NB4 (cell line): ENCODE measurements at regions not wholly inside any gene's neighbourhood (a gene's known extent, or its start where the extent isn't known, plus 50 kb on each side); places are given as distances from the start of the nearest gene placed in this dataset.

Source experiments
- DNase-seq: peaks from one replicate; pipeline ENCODE4 v3.0.0; 2010; ENCODE audit warnings: low read depth
- H3K4me3 ChIP-seq: one replicate; pipeline ENCODE4 v1.5.1; 2011; ENCODE audit warnings: mild to moderate bottlenecking, low read depth, low read length, moderate library complexity
- CTCF ChIP-seq: IDR thresholded peaks from one replicate; pipeline ENCODE4 v1.5.1; 2012; ENCODE audit warnings: low read depth, low read length
- MAX ChIP-seq: IDR thresholded peaks from 2 replicates; pipeline ENCODE4 v1.6.1; 2011; ENCODE audit warnings: low read depth, low read length
- MYC ChIP-seq: IDR thresholded peaks from 2 replicates; pipeline ENCODE4 v1.6.1; 2011; ENCODE audit warnings: low read depth, low read length
- POLR2A ChIP-seq: IDR thresholded peaks from 2 replicates; pipeline ENCODE4 v1.6.1; 2011; ENCODE audit warnings: mild to moderate bottlenecking; ENCODE audit not compliant: insufficient read length; ENCODE audit errors: extremely low read depth

DNA sequence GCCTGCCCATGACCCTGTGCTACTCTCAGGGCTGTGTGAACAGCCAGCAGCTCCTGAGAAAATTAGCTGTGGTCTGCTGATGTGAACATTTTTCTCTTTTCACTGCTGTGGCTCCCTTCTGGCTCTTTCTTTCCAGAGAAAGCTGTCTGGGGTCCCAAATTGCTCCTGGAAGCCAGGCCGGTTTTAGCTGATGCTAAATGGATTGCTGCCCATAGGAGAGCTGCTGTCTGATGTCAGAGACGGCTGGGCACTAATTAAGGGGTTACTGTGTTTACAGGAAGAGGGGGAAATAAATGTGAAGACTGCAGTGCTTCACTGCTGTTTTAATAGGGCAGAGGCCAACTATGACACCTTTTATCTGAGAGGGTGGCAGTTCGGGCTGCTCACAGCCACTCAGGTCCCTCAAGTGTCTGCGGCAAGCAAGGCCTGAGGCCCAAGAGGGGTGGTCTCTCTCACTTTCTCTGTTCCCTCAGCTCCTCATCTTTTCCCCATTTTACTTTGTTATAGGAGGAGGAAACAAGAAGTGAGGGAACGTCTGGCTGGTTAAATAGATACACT lies 106.0 kb upstream of the GNG12 start:
- H3K4me3 ChIP-seq = no peak overlapping the region
- no peak for TF ChIP-seq CTCF
- DNase-seq = no peak

DNA sequence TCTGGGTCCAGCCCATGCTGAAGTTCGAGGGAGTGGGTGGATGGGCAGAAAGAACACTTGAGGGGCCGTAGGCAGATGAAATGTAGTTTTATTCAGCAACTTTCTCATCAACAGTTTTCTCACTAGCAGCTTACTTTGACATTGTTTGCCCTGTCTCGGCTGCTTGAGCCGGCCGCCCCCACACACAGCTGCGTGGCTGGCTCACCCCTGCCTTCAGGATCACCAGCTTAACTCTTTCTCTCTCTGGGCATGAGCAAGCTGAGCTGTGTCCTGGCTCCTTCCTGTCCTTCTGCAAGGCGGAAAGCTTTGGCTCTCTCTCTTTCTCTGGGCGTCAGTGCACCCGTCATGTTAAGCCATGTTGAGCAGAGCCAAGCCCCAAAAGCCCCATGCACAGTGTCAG lies 104.4 kb upstream of the GNG12 start:
- H3K4me3 ChIP-seq = no peak overlapping the region
- TF ChIP-seq POLR2A = no peak
- TF ChIP-seq MYC = no peak
- DNase-seq = no peak

GRCh38 chr1:67937010-67937409 lies 103.7 kb upstream of the GNG12 start:
- no peak for DNase-seq
- H3K4me3 ChIP-seq = no peak overlapping the region
- TF ChIP-seq MAX = no peak
- no peak for TF ChIP-seq MYC
- TF ChIP-seq CTCF = no peak
- no peak for TF ChIP-seq POLR2A

- no peak for DNase-seq
- no peak overlapping the region for H3K4me3 ChIP-seq
- no peak for TF ChIP-seq CTCF
- TF ChIP-seq MYC = no peak
- no peak for TF ChIP-seq MAX
- TF ChIP-seq POLR2A = no peak
Measured at GRCh38 chr1:67935560-67935959, 102.3 kb upstream of the GNG12 start.

DNA sequence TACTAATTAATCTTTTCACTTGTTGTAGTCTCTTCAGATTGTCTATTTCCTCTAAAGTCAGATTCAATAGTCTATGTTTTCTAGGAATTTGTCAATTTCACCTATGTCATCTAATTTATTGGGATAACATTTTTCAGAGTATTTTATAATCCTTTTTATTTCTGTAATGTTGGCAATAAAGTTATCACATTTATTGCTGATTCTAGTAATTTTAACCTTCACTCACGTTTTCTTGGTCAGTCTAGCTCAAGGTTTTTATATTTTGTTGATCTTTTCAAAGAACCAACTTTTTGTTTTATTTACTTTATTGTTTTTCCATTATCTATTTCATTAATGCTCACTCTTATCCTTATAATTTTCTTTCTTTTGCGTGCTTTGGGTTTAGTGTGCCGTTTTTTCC lies 97.9 kb upstream of the GNG12 start:
- TF ChIP-seq MAX = no peak
- TF ChIP-seq MYC = no peak
- TF ChIP-seq CTCF = no peak
- no peak for TF ChIP-seq POLR2A
- no peak overlapping the region for H3K4me3 ChIP-seq
- DNase-seq = no peak

GRCh38 chr1:67923074-67923473 lies 89.8 kb upstream of the GNG12 start:
- TF ChIP-seq MYC = no peak
- TF ChIP-seq MAX = no peak
- no peak for TF ChIP-seq CTCF
- no peak for TF ChIP-seq POLR2A
- DNase-seq = no peak
- H3K4me3 ChIP-seq = no peak overlapping the region
